ENCODE measurements at regions not wholly inside any gene's neighbourhood (a gene's known extent, or its start where the extent isn't known, plus 50 kb on each side); places are given as distances from the start of the nearest gene placed in this dataset.

GRCh38 chr5:15214010-15214409 is 286.0 kb upstream of the FBXL7 start:
- Histone ChIP-seq H3K4me1 (ENCODE audit: control insufficient read depth, insufficient read depth, low read length, poor library complexity, severe bottlenecking) (peaks cover 5% of the 10 kb centered on the region), H3K27ac (ENCODE audit: low read depth, low read length, severe bottlenecking) (no peak overlapping the region), H3K9me3 (ENCODE audit: control insufficient read depth, low read length) (no peaks in the 10 kb centered on the region), H3K4me3 (ENCODE audit: extremely low read depth, insufficient read depth, low read length, poor library complexity, severe bottlenecking) (no peak overlapping the region), H3K36me3 (ENCODE audit: control insufficient read depth, insufficient read depth, low read length) (no peaks in the 10 kb centered on the region)
- 86 to 100% methylated on average over 1 of the region's 1 CpG for WGBS, 2 experiments (ENCODE audit: insufficient coverage in 2 of 2)

DNA sequence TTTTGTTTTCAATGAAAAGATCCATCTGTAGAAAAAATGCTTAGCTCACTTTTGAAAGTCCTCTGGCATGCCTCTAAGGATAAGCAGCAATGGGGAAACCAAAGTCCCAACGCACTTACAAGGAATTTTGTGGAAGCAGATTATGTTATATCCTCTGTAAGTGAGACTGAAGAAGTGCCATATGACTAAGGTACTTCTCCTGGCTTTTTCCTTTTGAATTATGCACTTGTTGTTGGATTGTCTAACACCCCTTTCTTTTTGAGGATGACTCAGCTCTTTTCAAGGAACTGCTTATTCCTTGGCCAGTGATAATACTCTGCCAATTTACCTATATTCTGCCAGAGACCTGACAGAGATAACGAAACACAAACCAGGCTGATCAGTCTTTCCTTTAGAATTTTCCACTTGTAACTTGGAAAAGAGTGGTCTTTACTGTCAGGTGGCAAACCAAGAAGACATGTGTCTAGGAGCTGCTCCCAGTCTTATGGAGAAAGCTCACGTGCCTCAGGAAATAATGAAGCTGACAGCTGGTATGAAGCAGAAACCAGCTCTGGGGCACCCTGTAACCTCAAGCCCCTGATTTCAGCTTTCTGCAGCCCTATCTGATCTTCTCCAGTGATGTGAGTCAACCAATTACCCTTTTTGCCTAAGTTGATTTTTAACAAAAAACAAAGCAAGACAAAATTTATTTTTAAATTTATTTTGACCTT is 290.8 kb upstream of the FBXL7 start:
- Histone ChIP-seq H3K9me3 (ENCODE audit: control insufficient read depth, low read length) (no peaks in the 10 kb centered on the region), H3K27ac (ENCODE audit: low read depth, low read length, severe bottlenecking) (peak overlapping the region; percentile 63), H3K36me3 (ENCODE audit: control insufficient read depth, insufficient read depth, low read length) (no peaks in the 10 kb centered on the region), H3K4me3 (ENCODE audit: extremely low read depth, insufficient read depth, low read length, poor library complexity, severe bottlenecking) (no peak overlapping the region), H3K4me1 (ENCODE audit: control insufficient read depth, insufficient read depth, low read length, poor library complexity, severe bottlenecking) (peaks cover 5% of the 10 kb centered on the region)
- WGBS, 2 experiments (ENCODE audit: insufficient coverage in 2 of 2), result 82 to 95% methylated on average over 2 of the region's 3 CpGs

GRCh38 chr5:15206133-15206532 is 293.8 kb upstream of the FBXL7 start:
- H3K4me3 ChIP-seq (ENCODE audit: extremely low read depth, insufficient read depth, low read length, poor library complexity, severe bottlenecking), result no peak overlapping the region
- H3K9me3 ChIP-seq (ENCODE audit: control insufficient read depth, low read length), result no peaks in the 10 kb centered on the region
- no CpG with 5 or more reads among the region's 1 CpG for WGBS, 2 experiments (ENCODE audit: insufficient coverage in 2 of 2)
- H3K4me1 ChIP-seq (ENCODE audit: control insufficient read depth, insufficient read depth, low read length, poor library complexity, severe bottlenecking), result peaks cover 5% of the 10 kb centered on the region
- no peak overlapping the region for H3K27ac ChIP-seq (ENCODE audit: low read depth, low read length, severe bottlenecking)
- no peaks in the 10 kb centered on the region for H3K36me3 ChIP-seq (ENCODE audit: control insufficient read depth, insufficient read depth, low read length)

- H3K4me3 ChIP-seq (ENCODE audit: extremely low read depth, insufficient read depth, low read length, poor library complexity, severe bottlenecking), result no peak overlapping the region
- H3K9me3 ChIP-seq (ENCODE audit: control insufficient read depth, low read length), result no peaks in the 10 kb centered on the region
- H3K27ac ChIP-seq (ENCODE audit: low read depth, low read length, severe bottlenecking), result no peak overlapping the region
- H3K4me1 ChIP-seq (ENCODE audit: control insufficient read depth, insufficient read depth, low read length, poor library complexity, severe bottlenecking), result no peaks in the 10 kb centered on the region
- WGBS, 2 experiments (ENCODE audit: insufficient coverage in 2 of 2), result 86% methylated on average over 1 of the region's 1 CpG; no CpG with 5 or more reads in 1 of the 2 experiments
- no peaks in the 10 kb centered on the region for H3K36me3 ChIP-seq (ENCODE audit: control insufficient read depth, insufficient read depth, low read length)
Observed at GRCh38 chr5:15203376-15203775, 296.6 kb upstream of the FBXL7 start.

GRCh38 chr5:15191012-15191411 is 309.0 kb upstream of the FBXL7 start:
- Histone ChIP-seq H3K36me3 (ENCODE audit: control insufficient read depth, insufficient read depth, low read length) (no peaks in the 10 kb centered on the region), H3K27ac (ENCODE audit: low read depth, low read length, severe bottlenecking) (no peak overlapping the region), H3K4me3 (ENCODE audit: extremely low read depth, insufficient read depth, low read length, poor library complexity, severe bottlenecking) (no peak overlapping the region), H3K4me1 (ENCODE audit: control insufficient read depth, insufficient read depth, low read length, poor library complexity, severe bottlenecking) (no peaks in the 10 kb centered on the region), H3K9me3 (ENCODE audit: control insufficient read depth, low read length) (no peaks in the 10 kb centered on the region)
- WGBS, 2 experiments (ENCODE audit: insufficient coverage in 2 of 2), result no CpG with 5 or more reads among the region's 2 CpGs

DNA sequence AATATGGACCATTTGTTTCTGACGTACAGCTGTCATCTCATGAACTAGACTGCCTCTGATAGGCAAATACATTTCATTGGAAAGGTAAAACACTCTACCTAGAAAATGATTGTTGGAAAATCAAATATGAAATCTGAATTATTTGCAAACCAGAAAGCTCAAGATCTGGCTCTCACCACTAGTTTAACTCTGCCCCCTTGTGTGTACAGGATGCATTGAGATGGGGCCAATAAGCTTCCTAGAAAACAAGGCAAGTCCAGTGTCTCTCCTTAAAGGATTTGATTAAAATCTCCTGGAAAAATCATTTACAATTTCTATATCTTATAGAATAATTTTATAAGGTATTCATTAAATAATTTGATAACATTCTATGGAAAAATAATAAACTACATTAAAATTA is 311.9 kb upstream of the ANKH start:
- no CpG with 5 or more reads among the region's 1 CpG for WGBS, 2 experiments (ENCODE audit: insufficient coverage in 2 of 2)
- Histone ChIP-seq H3K4me1 (ENCODE audit: control insufficient read depth, insufficient read depth, low read length, poor library complexity, severe bottlenecking) (no peaks in the 10 kb centered on the region), H3K36me3 (ENCODE audit: control insufficient read depth, insufficient read depth, low read length) (no peaks in the 10 kb centered on the region)

DNA sequence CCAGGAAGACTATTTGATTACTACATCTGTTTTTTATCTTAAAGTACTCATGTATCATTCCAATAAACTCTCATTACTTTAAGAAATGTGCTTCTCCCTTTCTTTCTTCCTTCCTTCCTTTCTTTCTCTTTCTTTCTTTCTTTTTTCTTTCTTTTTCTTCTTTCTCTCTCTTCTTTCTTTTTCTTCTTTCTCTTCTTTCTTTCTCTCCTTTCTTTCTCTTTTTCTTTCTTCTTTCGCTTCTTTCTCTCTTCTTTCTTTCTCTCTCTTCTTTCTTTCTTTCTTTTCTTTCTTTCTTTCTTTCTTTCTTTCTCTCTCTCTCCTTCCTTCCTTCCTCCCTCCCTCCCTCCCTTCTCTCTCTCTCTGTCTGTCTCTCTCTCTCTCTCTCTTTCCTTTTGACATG is 298.6 kb upstream of the ANKH start:
- H3K9me3 ChIP-seq (ENCODE audit: control insufficient read depth, low read length), result no peaks in the 10 kb centered on the region
- WGBS, 2 experiments (ENCODE audit: insufficient coverage in 2 of 2), result 78 to 100% methylated on average over 1 of the region's 1 CpG

More for the DNA sequence above, 311.9 kb upstream of the ANKH start:
- Histone ChIP-seq H3K9me3 (ENCODE audit: control insufficient read depth, low read length) (no peaks in the 10 kb centered on the region), H3K4me3 (ENCODE audit: extremely low read depth, insufficient read depth, low read length, poor library complexity, severe bottlenecking) (no peak overlapping the region), H3K27ac (ENCODE audit: low read depth, low read length, severe bottlenecking) (no peak overlapping the region)

DNA sequence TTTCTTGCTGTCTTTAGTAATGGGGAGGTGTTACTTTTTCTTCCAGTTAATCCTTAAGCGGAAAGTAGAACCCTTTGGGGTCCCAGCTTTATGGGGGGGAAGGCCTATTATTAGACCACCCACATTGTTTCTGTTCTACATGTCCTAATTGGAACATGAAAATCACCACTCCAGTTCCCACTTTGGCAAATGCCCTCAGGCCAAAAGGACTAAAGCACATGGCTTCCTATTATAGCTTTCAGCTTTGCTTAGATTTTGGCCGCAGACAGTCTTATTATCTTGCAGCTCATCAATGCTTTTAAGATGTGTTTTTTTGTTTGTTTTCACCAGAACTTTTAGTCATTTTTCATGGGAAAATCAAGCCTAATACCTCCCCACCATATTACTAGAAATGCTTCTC is 296.8 kb upstream of the ANKH start:
- H3K4me3 ChIP-seq (ENCODE audit: extremely low read depth, insufficient read depth, low read length, poor library complexity, severe bottlenecking), result no peak overlapping the region
- H3K9me3 ChIP-seq (ENCODE audit: control insufficient read depth, low read length), result no peaks in the 10 kb centered on the region
- H3K27ac ChIP-seq (ENCODE audit: low read depth, low read length, severe bottlenecking), result no peak overlapping the region
- no CpG with 5 or more reads among the region's 2 CpGs for WGBS, 2 experiments (ENCODE audit: insufficient coverage in 2 of 2)
- H3K4me1 ChIP-seq (ENCODE audit: control insufficient read depth, insufficient read depth, low read length, poor library complexity, severe bottlenecking), result no peaks in the 10 kb centered on the region
- no peaks in the 10 kb centered on the region for H3K36me3 ChIP-seq (ENCODE audit: control insufficient read depth, insufficient read depth, low read length)

More for the DNA sequence above, 298.6 kb upstream of the ANKH start:
- Histone ChIP-seq H3K27ac (ENCODE audit: low read depth, low read length, severe bottlenecking) (no peak overlapping the region), H3K36me3 (ENCODE audit: control insufficient read depth, insufficient read depth, low read length) (no peaks in the 10 kb centered on the region), H3K4me3 (ENCODE audit: extremely low read depth, insufficient read depth, low read length, poor library complexity, severe bottlenecking) (no peak overlapping the region), H3K4me1 (ENCODE audit: control insufficient read depth, insufficient read depth, low read length, poor library complexity, severe bottlenecking) (no peaks in the 10 kb centered on the region)

DNA sequence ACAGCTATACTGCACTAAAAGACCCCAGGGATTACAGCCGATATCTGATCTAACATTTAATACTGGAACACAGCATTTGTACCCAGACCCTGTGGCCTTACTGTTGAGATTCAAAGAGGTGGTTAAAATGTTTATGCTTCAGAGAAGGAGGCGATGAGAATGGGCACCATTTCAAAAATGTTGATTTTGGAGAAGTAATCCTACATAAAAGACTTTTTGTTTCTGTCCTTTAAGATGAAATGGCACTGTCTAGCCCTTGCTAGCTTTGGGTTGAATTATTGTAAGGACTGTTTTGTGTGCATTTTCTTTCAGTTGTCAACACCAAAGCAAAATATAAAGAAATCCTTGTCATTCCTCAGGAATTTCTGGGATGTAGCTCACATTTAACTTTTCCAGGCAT is 288.5 kb upstream of the ANKH start:
- Histone ChIP-seq H3K9me3 (ENCODE audit: control insufficient read depth, low read length) (no peaks in the 10 kb centered on the region), H3K4me3 (ENCODE audit: extremely low read depth, insufficient read depth, low read length, poor library complexity, severe bottlenecking) (no peak overlapping the region), H3K4me1 (ENCODE audit: control insufficient read depth, insufficient read depth, low read length, poor library complexity, severe bottlenecking) (no peaks in the 10 kb centered on the region), H3K36me3 (ENCODE audit: control insufficient read depth, insufficient read depth, low read length) (no peaks in the 10 kb centered on the region), H3K27ac (ENCODE audit: low read depth, low read length, severe bottlenecking) (no peak overlapping the region)
- WGBS, 2 experiments (ENCODE audit: insufficient coverage in 2 of 2), result 89 to 100% methylated on average over 1 of the region's 2 CpGs

DNA sequence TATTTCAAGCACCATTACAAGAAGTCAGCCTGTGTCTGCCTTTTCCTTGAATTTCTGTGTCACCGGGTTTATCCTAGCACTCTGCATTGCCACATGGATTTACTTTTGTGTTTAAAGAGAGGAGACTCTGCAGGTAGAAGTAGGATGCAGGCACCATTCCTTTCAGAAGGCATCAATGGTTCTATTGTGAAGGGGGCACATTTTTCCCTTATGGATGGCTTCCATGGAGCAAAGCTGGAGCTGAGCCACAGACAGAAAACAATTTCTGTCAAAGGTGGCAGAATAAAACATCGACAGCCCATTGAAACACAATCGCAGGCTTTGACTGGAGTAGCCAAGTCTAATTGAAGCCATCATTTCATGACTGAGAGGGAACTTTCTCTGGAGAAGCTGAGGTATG is 288.0 kb upstream of the ANKH start:
- Histone ChIP-seq H3K4me1 (ENCODE audit: control insufficient read depth, insufficient read depth, low read length, poor library complexity, severe bottlenecking) (no peaks in the 10 kb centered on the region), H3K9me3 (ENCODE audit: control insufficient read depth, low read length) (no peaks in the 10 kb centered on the region), H3K27ac (ENCODE audit: low read depth, low read length, severe bottlenecking) (no peak overlapping the region), H3K36me3 (ENCODE audit: control insufficient read depth, insufficient read depth, low read length) (no peaks in the 10 kb centered on the region), H3K4me3 (ENCODE audit: extremely low read depth, insufficient read depth, low read length, poor library complexity, severe bottlenecking) (no peak overlapping the region)
- 90 to 96% methylated on average over 2 to 3 of the region's 3 CpGs for WGBS, 2 experiments (ENCODE audit: insufficient coverage in 2 of 2)

DNA sequence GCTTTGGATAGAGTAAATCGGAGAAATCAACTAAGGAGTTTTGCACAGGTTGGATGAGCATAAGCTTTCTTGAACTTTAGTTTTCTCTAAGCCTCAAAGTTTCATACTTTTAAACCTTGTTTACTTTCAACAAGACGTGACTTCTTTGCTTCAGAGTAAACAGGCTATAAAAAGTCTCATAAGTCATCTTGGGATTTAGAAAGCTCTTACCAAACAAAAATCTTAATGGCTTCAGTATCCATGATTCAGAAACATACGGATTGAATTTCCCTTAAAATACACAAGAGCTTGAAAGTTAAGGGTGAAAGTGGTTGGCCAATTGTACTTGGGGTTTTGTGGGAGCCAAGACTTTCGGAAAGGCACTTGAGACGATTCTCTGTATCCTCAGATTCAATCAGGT is 270.9 kb upstream of the ANKH start:
- no peaks in the 10 kb centered on the region for H3K9me3 ChIP-seq (ENCODE audit: control insufficient read depth, low read length)
- H3K27ac ChIP-seq (ENCODE audit: low read depth, low read length, severe bottlenecking), result no peak overlapping the region
- 85% methylated on average over 5 of the region's 5 CpGs; no CpG with 5 or more reads in 1 of the 2 experiments for WGBS, 2 experiments (ENCODE audit: insufficient coverage in 2 of 2)
- no peaks in the 10 kb centered on the region for H3K36me3 ChIP-seq (ENCODE audit: control insufficient read depth, insufficient read depth, low read length)
- H3K4me3 ChIP-seq (ENCODE audit: extremely low read depth, insufficient read depth, low read length, poor library complexity, severe bottlenecking), result no peak overlapping the region
- no peaks in the 10 kb centered on the region for H3K4me1 ChIP-seq (ENCODE audit: control insufficient read depth, insufficient read depth, low read length, poor library complexity, severe bottlenecking)

All from mesodermal cell (in vitro differentiated cells).